ENCODE measurements at regions not wholly inside any gene's neighbourhood (a gene's known extent, or its start where the extent isn't known, plus 50 kb on each side); places are given as distances from the start of the nearest gene placed in this dataset.
"Not testable (repeated sequence)": the region's sequence is repeated elsewhere in the genome, so short reads cannot be mapped to it uniquely, and the experiment has no call there.

GRCh38 chr2:35116151-35116550 is 1239.4 kb upstream of the CRIM1 start:
- DNase-seq (ENCODE audit: low spot score) = no peak

- no peak for DNase-seq (ENCODE audit: low spot score)
Measured at GRCh38 chr2:35114765-35115164, 1240.8 kb upstream of the CRIM1 start.

- not testable (repeated sequence) for DNase-seq (ENCODE audit: low spot score)
Measured at GRCh38 chr2:35112367-35112766, 1243.2 kb upstream of the CRIM1 start.

GRCh38 chr2:35104309-35104708 is 1251.3 kb upstream of the CRIM1 start:
- DNase-seq (ENCODE audit: low spot score) = no peak

GRCh38 chr2:35099342-35099741 is 1256.2 kb upstream of the CRIM1 start:
- no peak for DNase-seq (ENCODE audit: low spot score)

GRCh38 chr2:35082072-35082471 is 1273.5 kb upstream of the CRIM1 start:
- DNase-seq (ENCODE audit: low spot score) = no peak

GRCh38 chr2:35081622-35082015 is 1274.0 kb upstream of the CRIM1 start:
- no peak for DNase-seq (ENCODE audit: low spot score)

- DNase-seq (ENCODE audit: low spot score) = no peak
Measured at GRCh38 chr2:35081001-35081621, 1274.5 kb upstream of the CRIM1 start.

GRCh38 chr2:35080231-35080910 is 1275.2 kb upstream of the CRIM1 start:
- no peak for DNase-seq (ENCODE audit: low spot score)

- no peak for DNase-seq (ENCODE audit: low spot score)
Measured at GRCh38 chr2:35067420-35067819, 1288.2 kb upstream of the CRIM1 start.

- DNase-seq (ENCODE audit: low spot score) = no peak
Measured at GRCh38 chr2:35063836-35064235, 1291.7 kb upstream of the CRIM1 start.

GRCh38 chr2:35035883-35036282 is 1319.7 kb upstream of the CRIM1 start:
- no peak for DNase-seq (ENCODE audit: low spot score)

- no peak for DNase-seq (ENCODE audit: low spot score)
Measured at GRCh38 chr2:35033748-35034147, 1321.8 kb upstream of the CRIM1 start.

GRCh38 chr2:35023545-35023944 is 1332.0 kb upstream of the CRIM1 start:
- DNase-seq (ENCODE audit: low spot score) = no peak

- no peak for DNase-seq (ENCODE audit: low spot score)
Measured at GRCh38 chr2:35000453-35000852, 1355.1 kb upstream of the CRIM1 start.

GRCh38 chr2:34998741-34999140 is 1356.8 kb upstream of the CRIM1 start:
- no peak for DNase-seq (ENCODE audit: low spot score)

GRCh38 chr2:34997779-34998178 is 1357.8 kb upstream of the CRIM1 start:
- no peak for DNase-seq (ENCODE audit: low spot score)

GRCh38 chr2:34995196-34995595 is 1360.4 kb upstream of the CRIM1 start:
- DNase-seq (ENCODE audit: low spot score) = no peak

- DNase-seq (ENCODE audit: low spot score) = no peak
Measured at GRCh38 chr2:34991508-34992274, 1363.9 kb upstream of the CRIM1 start.

GRCh38 chr2:34985474-34985873 is 1370.1 kb upstream of the CRIM1 start:
- no peak for DNase-seq (ENCODE audit: low spot score)

GRCh38 chr2:34980689-34981088 is 1374.9 kb upstream of the CRIM1 start:
- no peak for DNase-seq (ENCODE audit: low spot score)

GRCh38 chr2:34979148-34979547 is 1376.4 kb upstream of the CRIM1 start:
- DNase-seq (ENCODE audit: low spot score) = no peak

GRCh38 chr2:34961822-34962221 is 1362.7 kb upstream of the FAM98A start:
- no peak for DNase-seq (ENCODE audit: low spot score)

All from AG08396 (cell line).